HPDE6-E6E7 (cell line): ENCODE measurements at regions not wholly inside any gene's neighbourhood (a gene's known extent, or its start where the extent isn't known, plus 50 kb on each side); places are given as distances from the start of the nearest gene placed in this dataset.
A peak's percentile ranks its signal among the peaks of the same experiment; 100 is the strongest.
"Not testable (repeated sequence)": the region's sequence is repeated elsewhere in the genome, so short reads cannot be mapped to it uniquely, and the experiment has no call there.

Experiments used
- DNase-seq: peaks from one replicate; pipeline ENCODE4 v3.0.0; 2011; ENCODE audit warnings: missing footprints; ENCODE audit errors: extremely low spot score

DNA sequence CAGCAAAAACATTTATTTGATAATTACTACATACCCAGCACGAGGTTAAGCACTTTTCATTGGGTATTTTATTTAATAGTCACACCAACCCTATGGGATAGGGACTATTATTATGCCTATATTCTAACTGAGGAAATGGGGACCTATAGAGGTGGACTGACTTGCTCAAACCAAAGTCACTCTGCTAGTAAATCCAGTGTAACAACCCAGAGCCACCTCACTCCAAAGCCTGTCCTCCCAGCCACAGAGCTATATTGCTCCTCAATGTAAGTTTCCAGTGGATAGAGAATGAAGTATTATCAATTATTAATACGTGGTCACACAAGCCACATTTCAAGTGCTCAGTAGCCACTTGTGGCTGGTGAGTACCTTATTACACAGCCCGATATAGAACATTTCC lies 97.5 kb downstream of the RGS2 start:
- no peak for DNase-seq

DNA sequence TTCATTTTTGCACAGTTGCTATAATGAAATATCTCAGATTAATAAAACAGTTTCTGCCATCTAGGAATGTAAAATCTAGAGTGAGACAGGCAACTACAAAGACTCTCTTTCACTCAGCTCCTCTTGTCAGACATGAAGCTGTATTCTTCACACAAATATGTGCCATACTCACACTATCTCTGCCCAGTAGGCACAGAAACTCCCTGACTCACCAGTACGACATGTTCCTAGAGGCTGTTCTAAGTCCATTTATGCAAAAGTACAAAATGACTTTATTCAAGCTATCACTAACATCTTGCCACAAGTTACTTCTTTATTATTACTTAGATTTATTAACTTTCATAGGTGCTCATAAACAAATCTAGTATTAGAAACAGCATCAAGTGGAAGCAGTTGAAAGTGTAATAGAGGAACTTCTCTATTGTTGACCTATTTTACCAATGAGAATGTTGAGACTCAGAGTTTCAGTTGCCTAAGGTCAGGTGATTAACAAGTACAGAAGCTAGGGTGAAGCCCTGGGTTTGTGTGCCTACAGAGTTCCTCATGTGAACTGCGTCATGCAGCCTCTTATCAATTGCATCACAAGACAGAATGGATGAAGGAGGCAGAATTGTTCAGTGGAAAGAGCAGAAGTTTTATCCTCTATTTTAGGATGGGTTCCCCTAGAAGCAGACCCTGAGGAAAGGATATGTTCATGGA lies 98.9 kb downstream of the RGS2 start:
- DNase-seq, result peak; percentile 17

DNA sequence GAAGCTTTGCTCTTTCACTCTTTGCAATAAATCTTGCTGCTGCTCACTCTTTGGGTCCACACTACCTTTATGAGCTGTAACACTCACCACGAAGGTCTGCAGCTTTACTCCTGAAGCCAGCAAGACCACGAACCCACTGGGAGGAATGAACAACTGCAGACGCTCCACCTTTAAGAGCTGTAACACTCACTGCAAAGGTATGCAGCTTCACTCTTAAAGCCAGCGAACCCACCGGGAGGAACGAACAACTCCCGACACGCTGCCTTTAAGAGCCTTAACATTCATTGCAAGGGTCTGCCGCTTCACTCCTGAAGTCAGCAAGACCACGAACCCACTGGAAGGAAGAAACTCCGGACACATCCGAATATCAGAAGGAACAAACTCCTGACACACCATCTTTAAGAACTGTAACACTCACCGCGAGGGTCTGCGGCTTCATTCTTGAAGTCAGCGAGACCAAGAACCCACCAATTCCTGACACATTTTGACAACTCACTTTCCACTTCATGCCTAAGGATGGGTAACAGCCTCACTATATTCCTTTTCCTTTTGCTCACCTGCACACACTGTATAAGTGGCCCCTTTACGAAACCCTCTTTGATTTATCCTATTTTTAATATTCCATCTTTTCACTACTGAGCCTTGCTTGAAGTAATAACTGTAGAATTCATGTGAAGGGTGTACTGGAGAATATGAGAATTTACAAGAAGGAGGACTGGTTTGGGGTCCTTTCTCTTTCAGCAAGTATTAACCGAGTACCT lies 103.2 kb downstream of the RGS2 start:
- DNase-seq, result not testable (repeated sequence)

DNA sequence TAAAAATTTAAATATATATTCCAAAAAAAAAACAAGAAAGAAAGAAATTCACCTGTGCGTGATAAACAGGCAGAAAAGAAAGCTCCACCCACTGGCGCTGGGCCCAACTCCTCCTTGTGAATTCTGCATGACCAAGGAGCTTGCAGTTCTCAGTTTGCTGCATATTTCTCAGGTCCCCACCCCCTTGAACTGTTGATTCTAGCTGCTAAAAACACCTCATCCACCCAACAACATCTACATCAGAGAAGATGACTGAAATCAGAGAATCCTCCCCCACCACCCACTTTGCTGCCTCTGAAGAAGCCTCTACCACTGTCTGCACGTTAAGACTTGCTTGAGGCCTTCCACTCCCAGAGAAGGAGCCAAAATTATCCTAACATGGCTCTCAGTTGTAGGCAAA lies 104.8 kb downstream of the RGS2 start:
- peak; percentile 7 for DNase-seq

DNA sequence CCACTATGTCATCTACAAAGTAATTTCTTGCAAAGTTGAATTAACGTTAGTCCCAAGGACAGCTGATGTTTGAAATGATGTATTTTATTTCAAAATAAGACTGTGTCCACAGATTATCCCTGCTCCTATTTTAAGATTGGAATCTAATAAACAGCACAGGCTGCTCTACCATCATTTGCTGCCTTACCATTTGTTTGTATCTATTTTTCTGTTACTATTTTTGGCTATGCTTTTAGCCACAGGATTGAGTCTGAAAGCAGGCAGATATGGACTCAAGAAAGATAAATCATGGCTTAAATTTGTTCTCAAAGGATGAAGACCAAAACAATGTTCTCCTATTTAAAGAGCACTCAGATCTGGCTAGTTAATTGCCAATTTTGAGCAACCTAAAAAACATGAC lies 105.3 kb downstream of the RGS2 start:
- DNase-seq, result no peak

DNA sequence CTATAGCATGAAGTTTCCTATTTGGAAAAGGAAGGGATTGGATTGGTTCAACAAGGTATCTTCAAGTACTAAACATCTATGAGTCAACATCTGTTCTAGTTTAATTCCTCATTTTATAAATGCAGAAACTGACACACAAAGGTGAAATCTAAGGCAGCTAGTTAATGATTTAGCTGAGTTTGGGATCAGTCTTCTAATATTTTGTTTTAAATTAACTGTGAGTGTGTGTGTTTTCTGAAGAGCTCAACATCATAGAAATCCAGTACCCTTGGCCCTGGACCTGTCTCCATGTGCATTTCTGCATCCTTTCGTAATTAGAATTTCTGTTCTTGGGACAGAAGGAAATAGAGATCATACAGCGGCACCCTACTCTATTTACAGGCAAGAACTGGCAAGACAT lies 105.9 kb downstream of the RGS2 start:
- DNase-seq, result no peak

DNA sequence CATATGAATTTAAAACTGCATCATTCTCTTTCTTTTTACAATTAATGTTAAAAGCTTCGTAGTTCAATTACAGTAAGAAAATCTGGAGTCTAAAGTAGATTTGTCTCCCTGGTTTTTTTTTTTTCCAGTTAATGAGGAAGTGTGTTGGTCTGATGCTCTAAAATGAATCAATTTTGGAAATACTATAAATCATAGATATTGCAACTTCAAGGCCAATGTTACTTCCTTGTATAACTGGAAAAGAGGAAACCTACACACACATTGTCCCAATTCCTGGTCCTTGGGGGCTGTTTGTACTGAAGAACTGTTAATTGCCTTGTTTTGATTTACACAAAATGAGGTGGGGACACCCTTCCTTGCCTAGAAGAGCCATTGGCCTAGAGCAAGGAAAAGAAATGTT lies 107.2 kb downstream of the RGS2 start:
- DNase-seq, result no peak

DNA sequence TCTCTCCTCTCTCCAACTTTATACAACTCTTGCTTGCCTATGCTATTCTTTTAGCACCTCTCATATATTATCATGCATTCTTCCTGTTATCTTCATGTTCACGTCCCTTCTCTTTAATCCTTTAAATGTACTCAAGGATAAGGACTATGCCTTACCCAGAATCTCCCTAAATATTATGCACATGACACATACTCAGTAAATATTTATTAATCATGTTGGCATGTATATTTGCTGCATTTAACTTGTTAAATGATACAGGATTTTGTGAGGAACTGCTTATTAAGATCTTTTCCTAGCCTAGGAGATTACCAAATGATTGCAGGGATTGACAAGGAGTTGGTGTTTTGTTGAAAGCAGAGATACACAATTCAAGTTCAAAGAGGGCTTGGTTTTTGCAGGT lies 109.4 kb downstream of the RGS2 start:
- no peak for DNase-seq

DNA sequence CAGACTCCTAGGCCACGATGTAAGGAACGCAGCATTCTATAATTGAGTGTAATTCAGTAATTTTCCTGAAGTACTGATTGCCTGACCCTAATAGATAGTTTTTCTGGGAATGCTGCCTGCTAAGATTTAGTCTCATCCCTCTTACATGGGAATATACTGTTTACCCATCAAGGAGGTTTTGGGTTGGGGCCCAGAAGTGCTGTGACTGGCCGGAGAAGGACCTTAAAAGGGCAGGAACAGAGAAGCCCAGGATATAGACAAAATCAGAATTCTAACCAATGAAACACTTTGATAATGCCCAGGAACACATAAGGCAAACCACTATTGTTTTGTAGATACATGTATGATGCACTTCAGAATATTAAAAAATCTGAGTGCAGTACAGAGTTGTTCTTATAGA lies 111.6 kb downstream of the RGS2 start:
- DNase-seq, result no peak

DNA sequence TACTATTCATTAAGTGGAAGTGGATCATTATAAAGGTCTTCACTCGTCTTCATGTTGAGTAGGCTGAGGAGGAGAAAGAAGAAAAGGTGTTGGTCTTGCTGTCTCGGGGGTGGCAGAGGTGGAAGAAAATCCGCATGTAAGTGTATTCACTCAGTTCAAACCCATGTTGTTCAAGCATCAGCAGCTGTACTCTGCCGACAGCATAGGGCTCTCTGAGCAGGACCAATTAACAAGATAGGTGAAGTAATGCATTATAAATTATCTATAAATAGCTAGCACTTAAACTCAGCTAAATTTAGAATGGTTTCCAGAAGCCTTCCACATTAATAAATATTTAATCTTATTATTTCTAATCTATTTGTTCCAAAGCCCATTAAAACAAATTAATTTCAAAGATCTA lies 116.8 kb downstream of the RGS2 start:
- DNase-seq, result no peak

DNA sequence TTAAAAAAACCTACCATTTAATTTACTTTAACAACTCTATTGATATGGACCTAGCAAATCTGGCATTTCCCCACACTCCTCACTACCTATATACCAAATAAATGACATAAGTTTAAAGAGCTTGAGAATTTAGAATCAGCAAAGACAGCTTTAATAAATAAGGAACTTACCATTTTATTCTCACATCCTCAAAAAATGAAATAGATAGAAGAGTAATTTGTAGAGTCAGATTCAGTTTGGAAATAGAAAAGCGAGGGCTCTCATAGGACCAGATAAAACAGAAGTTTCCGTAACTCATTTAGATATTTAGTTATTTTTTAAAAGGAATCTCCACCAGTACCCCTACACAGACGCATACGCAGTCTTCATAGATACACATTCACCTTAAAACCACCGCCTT lies 117.9 kb downstream of the RGS2 start:
- DNase-seq, result no peak

DNA sequence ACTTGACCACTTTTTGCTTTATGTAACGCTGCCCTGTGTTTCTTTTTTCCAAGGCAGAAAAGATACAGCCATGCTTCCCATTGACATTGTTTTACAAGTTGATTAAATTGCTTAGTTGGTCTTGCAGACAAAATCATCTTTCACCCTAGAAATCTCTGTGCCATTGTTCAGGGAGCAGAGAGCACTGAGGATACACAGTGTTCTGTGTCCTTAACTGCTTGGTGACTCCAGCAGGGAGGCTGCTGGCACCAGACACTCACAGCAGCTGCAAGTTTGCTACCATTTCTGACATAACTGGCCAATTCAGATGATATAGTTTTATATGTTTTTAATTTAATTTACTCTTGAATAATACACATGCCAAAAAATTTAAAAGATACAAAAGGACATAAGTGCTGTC lies 118.7 kb downstream of the RGS2 start:
- no peak for DNase-seq

DNA sequence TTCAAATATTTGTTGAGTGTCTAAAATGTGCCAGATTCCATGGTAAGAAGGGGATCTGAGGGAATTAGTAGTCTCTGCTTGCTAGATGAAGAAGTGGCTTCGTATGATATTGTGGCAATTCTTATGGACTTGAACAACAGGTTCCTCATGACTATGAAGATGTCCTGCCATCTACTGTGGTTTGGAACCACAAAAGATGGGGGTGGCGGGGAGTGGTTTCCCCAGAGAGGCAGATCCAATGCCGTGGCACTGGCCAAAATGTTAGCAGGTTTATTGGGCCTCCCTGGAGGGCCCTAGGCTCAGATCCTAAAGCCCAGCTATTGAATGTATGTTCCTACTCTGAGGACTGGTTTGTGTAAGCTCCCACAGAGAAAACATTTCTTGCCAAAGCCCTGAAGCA lies 120.8 kb downstream of the RGS2 start:
- no peak for DNase-seq

DNA sequence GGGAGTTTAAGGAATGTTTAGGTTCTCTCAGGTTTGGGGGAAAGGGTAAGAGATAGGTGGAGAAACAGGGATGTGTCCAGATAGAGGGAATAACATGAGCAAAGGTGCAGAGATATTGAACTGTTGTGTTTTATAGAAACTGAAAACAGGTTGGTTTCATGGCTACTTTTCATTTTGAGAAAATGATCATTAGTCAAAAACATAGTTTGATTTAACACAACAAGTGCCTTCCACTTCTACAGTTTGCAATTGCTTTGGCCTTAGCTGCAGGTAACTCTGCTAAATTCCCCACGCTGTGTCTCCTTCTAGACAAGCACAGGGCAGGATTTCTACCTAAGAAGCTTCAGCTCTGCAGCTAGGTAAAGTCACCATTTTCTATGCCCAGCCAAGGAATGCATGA lies 124.9 kb downstream of the RGS2 start:
- no peak for DNase-seq

DNA sequence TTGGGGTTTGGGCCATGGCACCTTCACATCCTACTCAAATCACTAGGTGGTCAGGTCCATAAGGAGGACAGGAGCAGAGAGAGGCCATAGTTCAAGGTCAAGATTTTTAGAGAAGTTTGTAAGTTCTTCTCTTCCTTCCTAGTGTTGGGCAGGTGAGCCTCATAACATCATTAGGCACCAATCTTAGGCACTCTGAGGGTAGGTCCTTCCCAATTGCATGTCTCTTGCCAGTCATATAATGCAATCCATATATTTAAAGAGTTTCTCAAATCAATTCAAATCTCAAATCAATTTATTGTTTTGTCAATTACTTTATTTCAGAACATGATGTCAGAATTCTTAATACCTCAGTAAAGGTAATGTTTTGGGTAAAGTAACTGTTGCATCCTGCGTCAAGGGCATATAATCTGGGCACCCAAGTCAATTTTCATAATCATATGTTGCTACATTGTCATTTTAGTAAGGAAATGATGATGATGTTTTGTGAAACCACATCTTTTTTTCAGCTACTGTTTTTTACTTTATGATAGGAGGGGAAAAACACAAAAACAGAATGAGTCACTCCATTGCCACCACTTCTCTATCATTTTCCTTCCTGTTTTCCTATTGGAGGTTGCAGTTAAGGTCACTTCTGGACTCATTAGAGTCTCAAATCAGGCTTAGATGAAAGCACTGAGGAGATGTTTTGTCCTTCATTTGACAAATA lies 122.7 kb downstream of the UCHL5 start:
- DNase-seq, result no peak

DNA sequence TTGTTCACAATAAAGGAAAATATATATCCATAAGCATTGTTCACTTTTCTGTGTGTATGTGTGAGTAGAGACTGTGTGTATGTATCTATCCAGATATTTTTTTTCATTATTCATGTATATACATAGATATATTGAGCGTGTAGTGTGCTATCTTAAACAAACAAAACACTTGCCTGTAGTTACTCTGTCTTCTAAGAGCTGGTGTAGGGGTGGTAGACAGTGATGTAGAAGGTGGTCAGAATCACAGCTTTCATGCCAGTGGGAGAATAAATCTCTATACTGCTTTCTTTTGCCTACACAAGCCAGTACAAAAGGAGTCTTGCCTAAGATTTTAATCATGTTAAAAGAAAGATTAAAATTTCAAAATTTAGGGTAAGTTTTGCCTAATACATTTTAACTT lies 122.0 kb downstream of the UCHL5 start:
- DNase-seq, result no peak

DNA sequence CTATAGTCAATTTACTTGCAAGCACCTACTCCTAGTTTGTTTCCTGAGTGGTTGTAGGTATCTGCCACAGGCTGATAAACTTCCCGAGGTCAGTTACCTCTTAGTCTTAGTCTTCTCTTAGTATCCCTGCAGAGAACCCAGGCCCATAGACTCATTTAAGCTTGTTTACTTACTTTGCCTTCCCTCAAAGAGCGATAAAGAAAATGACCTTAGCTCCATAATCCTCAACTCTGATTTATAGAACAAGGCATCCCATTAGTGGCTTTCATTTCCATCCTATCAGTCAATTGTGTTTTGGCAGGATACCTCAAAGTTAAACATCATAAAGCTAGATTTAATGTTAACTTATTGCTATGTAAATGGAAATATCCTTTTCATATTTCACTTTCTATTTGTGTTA lies 119.7 kb downstream of the UCHL5 start:
- DNase-seq, result no peak

DNA sequence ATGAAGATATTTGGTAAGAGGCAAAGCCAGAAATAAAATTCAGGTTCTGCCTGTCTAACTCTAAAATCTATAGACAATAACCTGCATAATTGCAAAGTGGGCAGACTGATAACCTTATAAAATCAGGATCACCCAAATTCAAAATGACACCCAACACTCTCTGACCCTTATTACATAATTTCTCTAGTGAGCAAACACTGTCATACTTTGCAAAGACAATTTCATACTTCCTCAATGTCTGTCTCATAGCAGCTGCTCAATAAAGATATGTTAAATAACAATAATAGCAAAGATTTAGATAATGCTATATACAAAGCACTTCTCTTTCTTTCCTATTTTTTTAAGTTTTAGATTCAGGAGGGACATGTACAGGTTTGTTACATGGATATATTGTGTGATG lies 118.5 kb downstream of the UCHL5 start:
- no peak for DNase-seq

DNA sequence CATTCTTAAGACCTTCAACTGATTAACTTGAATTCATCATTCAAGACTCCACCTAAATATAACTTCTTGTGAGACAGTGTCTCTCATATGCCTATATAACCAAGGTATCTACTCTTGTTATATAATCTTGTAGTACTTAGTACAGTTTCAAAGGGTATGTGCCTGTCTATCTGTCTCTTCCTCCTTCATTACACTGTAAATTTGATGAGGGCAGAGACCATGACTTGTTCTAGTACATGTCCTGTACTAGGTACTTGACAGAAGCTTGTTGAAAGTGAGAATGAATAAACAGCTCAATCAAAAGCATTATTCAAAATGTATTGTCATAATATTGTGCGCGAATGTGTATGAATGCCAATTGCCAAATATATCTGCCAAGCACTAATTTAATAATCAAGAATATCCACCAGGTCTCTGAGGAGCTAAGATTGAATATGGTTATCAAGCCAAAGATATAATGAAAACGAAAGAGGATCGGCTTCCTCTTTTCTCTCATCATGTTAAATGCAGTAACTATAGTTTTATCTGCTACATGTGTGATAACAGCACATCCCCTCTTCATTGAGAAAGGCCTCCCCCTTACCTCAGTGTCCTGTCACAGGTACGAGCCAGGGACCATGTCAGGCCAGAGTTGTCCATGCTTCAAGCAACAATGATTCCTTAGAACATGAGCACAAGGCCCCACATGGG lies 117.3 kb downstream of the UCHL5 start:
- DNase-seq, result no peak

DNA sequence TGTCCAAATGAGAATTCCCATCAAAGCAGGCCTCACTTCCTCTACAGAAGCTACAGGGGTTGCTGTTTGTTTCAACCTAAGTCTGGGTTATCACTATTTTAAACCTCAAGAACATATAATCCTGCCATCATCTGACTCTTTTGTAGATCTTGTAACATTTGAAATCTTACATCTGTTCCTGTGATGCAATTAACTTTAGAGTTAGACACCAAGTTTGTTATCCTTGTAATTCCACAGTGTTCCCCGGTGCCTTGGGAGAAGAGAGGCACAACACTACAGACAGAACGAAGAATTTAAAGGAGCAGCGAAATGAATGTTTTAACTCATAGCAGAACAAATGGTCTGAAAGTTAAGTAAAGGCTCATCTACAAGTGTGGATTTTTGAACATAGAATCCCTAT lies 116.1 kb downstream of the UCHL5 start:
- DNase-seq, result no peak

DNA sequence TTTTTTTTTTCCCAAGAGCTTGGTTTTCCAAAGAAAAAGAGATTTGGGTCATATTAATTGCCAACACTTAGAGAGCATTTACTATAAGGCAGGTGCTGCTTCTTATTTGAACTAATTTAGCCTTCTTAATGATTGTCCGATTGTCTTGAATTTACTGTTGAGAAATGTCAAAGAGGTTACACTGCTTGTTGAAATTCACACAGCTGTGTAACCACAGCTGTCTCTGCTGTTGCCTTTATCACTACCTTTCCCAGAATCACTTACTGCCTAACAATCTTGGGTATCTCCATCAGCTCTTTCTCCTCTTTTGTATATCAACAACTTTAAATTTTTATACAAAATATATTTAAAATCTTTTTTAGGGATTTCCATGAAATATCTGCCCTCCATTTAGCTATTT lies 115.6 kb downstream of the UCHL5 start:
- no peak for DNase-seq

DNA sequence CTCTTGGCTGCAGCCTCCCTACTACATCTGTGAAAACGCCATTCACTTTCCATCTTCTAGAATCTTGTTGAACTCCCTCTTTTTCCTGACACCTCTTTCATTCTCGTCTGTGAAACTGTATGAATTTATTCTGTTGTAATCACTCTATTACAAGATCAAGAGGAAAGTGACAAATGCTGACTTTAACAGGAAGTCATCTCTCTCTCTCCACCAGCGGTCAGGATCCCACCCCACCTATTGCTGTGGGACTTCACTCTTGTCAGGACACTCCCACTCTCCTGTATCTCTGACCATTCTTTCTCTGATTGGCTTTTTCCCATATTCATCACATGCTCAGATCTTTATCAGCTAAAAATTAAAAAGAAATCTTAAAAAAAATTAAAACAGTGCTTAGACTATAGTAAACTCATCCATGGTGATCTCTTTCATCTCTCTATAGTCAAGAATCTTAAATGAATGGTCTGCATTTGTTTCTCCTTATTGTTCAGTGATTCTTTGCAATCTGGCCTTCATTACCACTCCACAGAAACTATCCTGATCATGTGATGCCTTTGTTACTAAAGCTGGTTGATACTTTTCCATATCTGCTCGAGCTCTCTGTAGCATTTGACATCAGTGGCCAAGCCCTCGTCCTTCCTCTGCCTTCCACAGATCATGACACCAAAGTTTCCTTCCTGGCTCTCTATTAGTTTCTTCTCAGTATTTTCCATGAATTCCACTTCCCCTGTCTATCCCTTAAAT lies 113.6 kb downstream of the UCHL5 start:
- DNase-seq, result no peak
